T1000 (cell line): ENCODE measurements at regions not wholly inside any gene's neighbourhood (a gene's known extent, or its start where the extent isn't known, plus 50 kb on each side); places are given as distances from the start of the nearest gene placed in this dataset.
"Not testable (repeated sequence)": the region's sequence is repeated elsewhere in the genome, so short reads cannot be mapped to it uniquely, and the experiment has no call there.

Source experiments
- DNase-seq: peaks from one replicate; lab custom pipeline; 2025; ENCODE audit warnings: mixed read lengths; lab: John Stamatoyannopoulos, UW

- DNase-seq, result no peak
These were observed 63.0 kb downstream of the HOXA1 start for GRCh38 chr7:27032839-27033238.

GRCh38 chr7:27031289-27032172, 64.3 kb downstream of the HOXA1 start:
- no peak for DNase-seq

GRCh38 chr7:27030393-27031050, 65.3 kb downstream of the HOXA1 start:
- DNase-seq, result no peak

- no peak for DNase-seq
These were observed 70.5 kb downstream of the HOXA1 start for GRCh38 chr7:27025270-27025669.

GRCh38 chr7:27010068-27010467, 85.7 kb downstream of the HOXA1 start:
- no peak for DNase-seq

- DNase-seq, result no peak
These were observed 95.3 kb downstream of the HOXA1 start for GRCh38 chr7:27000496-27000895.

- not testable (repeated sequence) for DNase-seq
These were observed 97.5 kb downstream of the HOXA1 start for GRCh38 chr7:26998284-26998683.

GRCh38 chr7:26995666-26996065, 100.1 kb downstream of the HOXA1 start:
- no peak for DNase-seq

- no peak for DNase-seq
These were observed 101.7 kb downstream of the HOXA1 start for GRCh38 chr7:26993816-26994810.

- DNase-seq, result no peak
These were observed 103.1 kb downstream of the HOXA1 start for GRCh38 chr7:26992670-26993069.

- no peak for DNase-seq
These were observed 104.0 kb downstream of the HOXA1 start for GRCh38 chr7:26991796-26992195.

GRCh38 chr7:26989897-26990670, 105.7 kb downstream of the HOXA1 start:
- DNase-seq, result no peak

GRCh38 chr7:26988836-26989374, 106.9 kb downstream of the HOXA1 start:
- no peak for DNase-seq

GRCh38 chr7:26987338-26987737, 108.5 kb downstream of the HOXA1 start:
- no peak for DNase-seq

GRCh38 chr7:26978146-26978545, 113.8 kb upstream of the SKAP2 start:
- DNase-seq, result no peak

GRCh38 chr7:26976840-26977239, 112.5 kb upstream of the SKAP2 start:
- DNase-seq, result no peak

- DNase-seq, result not testable (repeated sequence)
These were observed 107.5 kb upstream of the SKAP2 start for GRCh38 chr7:26971924-26972323.

GRCh38 chr7:26965724-26966123, 101.3 kb upstream of the SKAP2 start:
- DNase-seq, result no peak

GRCh38 chr7:26964156-26964808, 99.9 kb upstream of the SKAP2 start:
- no peak for DNase-seq

- no peak for DNase-seq
These were observed 94.9 kb upstream of the SKAP2 start for GRCh38 chr7:26959290-26959689.
